ENCODE measurements at regions not wholly inside any gene's neighbourhood (a gene's known extent, or its start where the extent isn't known, plus 50 kb on each side); places are given as distances from the start of the nearest gene placed in this dataset.

- no peak for DNase-seq
Observed at GRCh38 chr2:180115675-180116074, 108.6 kb upstream of the CWC22 start.

- no peak for DNase-seq
Observed at GRCh38 chr2:180115269-180115668, 108.2 kb upstream of the CWC22 start.

- DNase-seq: no peak
Observed at GRCh38 chr2:180111901-180112300, 104.8 kb upstream of the CWC22 start.

- no peak for DNase-seq
Observed at GRCh38 chr2:180110469-180110868, 103.4 kb upstream of the CWC22 start.

- DNase-seq: no peak
Observed at GRCh38 chr2:180101846-180102245, 94.7 kb upstream of the CWC22 start.

GRCh38 chr2:180099308-180099707 lies 92.2 kb upstream of the CWC22 start:
- DNase-seq: no peak

GRCh38 chr2:180085144-180085543 lies 78.0 kb upstream of the CWC22 start:
- DNase-seq: no peak

GRCh38 chr2:180077295-180077906 lies 70.3 kb upstream of the CWC22 start:
- no peak for DNase-seq

GRCh38 chr2:180075870-180076269 lies 68.8 kb upstream of the CWC22 start:
- no peak for DNase-seq

GRCh38 chr2:180071797-180072196 lies 64.7 kb upstream of the CWC22 start:
- no peak for DNase-seq

- DNase-seq: no peak
Observed at GRCh38 chr2:180063494-180064092, 56.5 kb upstream of the CWC22 start.

GRCh38 chr2:180062178-180062577 lies 55.1 kb upstream of the CWC22 start:
- no peak for DNase-seq

GRCh38 chr2:180061546-180061945 lies 54.4 kb upstream of the CWC22 start:
- no peak for DNase-seq

- DNase-seq: no peak
Observed at GRCh38 chr2:180061085-180061484, 54.0 kb upstream of the CWC22 start.

- no peak for DNase-seq
Observed at GRCh38 chr2:180058993-180059392, 51.9 kb upstream of the CWC22 start.

- DNase-seq: no peak
Observed at GRCh38 chr2:180057706-180058412, 50.8 kb upstream of the CWC22 start.
